HG03280 (cell line): ENCODE measurements at regions not wholly inside any gene's neighbourhood (a gene's known extent, or its start where the extent isn't known, plus 50 kb on each side); places are given as distances from the start of the nearest gene placed in this dataset.
"Not testable (repeated sequence)": the region's sequence is repeated elsewhere in the genome, so short reads cannot be mapped to it uniquely, and the experiment has no call there.

Source experiments
- ATAC-seq: cut with Tn5 transposase; IDR thresholded peaks from one replicate; pipeline ENCODE4 v1.9.1; 2021; ENCODE audit warnings: mild to moderate bottlenecking, moderate library complexity; ENCODE audit not compliant: unreplicated experiment

DNA sequence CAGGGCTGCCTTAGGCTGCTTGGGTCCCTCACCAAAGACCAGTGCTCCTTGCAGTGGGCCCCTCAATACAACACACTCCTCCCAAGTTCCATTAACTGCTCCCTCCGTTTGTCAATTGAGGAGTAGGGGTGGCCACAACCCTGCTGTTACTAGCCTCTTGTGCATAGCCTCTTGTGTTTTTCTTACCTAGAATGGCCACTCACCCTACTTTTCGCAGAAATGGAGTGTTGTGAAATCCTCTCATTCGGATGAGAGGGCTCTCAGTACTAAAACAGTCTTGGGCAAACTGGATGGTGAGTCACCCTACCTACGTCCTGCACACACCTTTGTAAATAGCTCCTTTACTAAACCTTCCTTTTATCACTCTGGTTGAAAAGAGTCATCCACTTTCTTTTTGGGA is 253.9 kb downstream of the OSR1 start:
- ATAC-seq = no peak

DNA sequence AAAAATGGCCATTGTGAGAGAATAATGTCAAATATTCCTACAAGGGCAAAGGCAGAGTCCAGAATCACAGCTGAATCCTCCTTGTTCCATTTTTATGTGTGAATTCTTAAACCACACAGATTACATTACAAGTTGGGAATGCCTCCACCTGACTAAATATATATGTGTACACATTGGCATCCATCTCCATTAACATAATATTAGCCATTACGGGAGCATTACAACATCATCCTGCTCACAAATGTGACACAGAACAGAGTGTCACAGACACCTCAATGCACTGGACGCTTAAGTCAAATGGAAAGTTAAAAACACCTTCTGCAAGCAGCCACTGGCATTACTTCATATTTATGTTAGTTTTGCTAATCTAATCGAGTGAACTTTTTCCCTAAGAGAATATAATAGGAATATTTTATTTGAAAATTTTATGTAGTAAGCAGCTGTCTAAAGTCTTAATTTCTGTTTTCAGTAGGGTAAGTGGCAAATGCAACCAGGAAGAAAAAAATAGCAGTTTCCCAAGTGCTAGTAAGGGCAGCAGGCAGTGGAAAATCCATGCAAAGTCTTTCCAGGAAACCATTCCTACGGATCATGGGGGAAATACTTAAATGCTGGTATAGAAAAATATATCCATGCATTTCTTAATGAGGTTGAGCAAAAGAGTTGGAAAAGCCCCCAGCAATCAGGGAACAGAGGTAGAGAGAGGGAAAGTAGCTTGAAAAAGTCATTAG is 255.6 kb downstream of the OSR1 start:
- ATAC-seq = no peak

DNA sequence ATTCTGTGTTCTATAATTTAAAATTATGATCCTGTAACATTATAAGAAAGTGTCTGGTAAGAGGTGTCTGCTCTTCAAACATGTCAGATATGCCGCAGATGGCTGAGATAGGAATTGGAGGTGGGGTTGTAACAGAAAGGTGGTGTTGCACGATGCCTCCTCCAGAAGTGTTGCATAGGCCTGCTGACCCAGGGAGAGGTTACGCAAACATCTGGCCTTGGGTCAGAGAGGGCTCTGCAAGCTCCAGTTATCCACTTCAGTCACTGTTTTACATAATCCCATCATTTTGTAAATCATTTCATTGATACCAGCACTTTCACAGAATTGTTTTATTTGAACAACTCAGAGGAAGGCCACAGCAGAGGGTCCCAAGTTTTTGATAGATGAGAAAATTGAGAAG is 256.5 kb downstream of the OSR1 start:
- ATAC-seq = no peak

DNA sequence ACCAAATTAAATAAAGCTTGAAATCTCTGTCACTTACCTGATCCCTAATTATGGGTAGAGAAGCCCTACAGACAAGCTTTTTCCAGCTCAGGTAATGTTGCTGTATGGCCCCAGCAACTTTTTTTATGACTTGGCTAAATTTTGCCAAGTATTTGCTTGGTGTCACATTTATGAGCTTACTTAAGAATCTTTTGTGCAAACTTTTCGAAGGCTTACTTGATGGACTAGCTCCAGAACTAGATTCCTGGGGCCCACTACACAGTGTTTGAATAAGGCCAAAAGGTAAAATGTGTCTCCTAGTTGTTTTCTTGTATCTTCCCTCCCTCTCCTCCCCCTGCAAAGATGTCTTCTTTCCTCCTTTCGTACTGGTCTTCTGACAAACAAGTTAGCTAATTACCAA is 257.9 kb downstream of the OSR1 start:
- no peak for ATAC-seq

DNA sequence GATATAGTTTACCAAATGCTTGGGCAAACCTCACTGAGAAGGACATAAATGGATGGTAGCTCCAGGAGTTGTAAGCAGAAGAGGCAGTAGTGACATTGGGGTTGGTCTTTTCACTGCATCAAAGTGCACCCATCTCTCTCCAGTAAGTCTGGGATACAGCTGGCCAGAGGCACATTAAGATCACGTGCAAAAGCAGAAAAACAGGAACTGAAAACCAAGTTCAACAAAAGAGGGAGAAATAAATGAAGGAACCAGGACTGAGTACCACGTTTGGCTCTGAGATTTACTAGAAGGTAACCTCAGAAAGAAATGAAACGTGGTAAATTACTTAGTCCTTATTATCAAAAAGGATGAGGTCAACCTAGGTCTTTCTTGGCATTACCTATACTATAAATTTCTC is 259.2 kb downstream of the OSR1 start:
- ATAC-seq = no peak

DNA sequence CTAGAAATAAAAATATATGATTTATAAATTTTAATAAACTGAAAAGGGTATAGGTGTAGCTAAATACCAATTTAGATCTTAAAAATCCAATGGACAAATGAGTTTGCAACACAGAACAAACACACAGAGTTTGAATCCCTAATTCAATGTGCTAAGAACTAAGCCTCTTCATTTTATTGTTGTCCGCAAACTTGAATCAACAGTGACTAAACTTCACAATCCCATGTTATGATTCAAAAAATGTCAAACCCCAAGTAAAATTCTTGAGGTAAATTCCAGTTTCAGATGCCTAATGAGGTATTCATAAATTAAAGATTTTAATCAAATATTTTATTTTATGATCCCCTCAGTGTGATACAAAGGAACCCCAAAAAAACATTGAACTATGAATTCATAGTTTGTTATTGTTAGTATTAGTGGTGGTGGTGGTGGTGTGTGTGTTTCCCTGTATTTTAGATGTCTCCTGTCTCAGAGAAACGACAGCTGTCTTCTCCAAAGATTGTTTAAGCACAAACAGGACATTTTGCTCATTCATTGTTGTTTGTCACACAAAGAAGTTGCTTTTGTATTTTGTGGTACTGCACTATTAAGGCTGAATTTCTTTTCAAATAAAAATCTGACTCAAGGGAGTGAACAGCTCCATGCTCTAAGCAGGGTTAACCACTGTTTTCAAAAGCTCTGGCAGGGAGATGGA is 259.8 kb downstream of the OSR1 start:
- no peak for ATAC-seq

DNA sequence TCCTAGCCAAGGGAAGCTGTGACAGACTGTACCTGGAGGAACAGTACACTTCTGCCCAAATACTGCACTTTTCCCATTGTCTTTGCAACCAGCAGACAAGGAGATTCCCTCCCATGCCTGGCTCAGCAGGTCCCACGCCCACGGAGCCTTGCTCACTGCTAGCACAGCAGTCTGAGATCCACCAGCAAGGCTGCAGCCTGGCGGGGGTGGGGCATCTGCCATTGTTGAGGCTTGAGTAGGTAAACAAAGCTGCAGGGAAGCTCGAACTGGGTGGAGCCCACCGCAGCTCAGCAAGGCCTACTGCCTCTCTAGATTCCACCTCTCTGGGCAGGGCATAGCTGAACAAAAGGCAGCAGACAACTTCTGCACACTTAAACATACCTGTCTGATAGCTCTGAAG is 268.9 kb downstream of the OSR1 start:
- not testable (repeated sequence) for ATAC-seq

DNA sequence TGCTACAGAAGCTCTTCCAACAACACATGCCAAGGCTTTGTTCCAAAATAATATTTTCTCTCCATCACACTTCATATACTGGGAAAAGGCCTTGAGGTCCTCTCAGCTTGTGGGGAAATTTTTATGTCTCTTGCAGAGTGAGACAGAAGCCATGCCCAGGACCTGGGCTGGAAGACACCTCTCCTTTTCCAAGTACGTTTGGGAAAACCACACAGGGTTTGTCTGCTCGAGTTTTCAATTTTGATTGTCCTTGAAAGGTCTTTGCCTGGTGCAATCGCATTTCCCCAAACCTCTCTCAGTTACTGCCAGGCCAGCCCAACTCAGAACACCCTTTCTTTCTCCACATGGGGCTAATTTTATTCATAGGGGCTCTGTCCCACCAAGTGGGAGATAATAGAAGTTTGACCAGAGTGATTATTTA is 272.2 kb downstream of the OSR1 start:
- no peak for ATAC-seq

DNA sequence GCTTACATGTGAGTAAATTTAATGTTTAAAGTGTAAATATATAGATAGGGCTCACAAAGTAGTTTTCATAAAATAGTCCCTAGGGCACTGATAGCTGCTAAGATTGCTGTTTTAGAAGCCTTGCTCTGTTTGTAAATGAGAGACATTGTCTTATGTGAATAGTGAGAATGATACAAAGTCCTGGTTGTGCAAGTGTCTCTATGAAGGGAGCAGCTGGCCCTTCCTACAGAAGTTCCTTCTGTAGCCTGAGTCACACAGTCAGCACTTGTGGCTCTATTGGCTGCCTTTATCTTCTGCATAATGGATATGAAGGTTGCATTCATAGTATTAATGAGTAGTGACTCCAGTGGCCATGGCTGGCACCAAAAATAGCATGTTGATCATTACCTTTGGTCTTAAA is 279.7 kb downstream of the OSR1 start:
- ATAC-seq = no peak

DNA sequence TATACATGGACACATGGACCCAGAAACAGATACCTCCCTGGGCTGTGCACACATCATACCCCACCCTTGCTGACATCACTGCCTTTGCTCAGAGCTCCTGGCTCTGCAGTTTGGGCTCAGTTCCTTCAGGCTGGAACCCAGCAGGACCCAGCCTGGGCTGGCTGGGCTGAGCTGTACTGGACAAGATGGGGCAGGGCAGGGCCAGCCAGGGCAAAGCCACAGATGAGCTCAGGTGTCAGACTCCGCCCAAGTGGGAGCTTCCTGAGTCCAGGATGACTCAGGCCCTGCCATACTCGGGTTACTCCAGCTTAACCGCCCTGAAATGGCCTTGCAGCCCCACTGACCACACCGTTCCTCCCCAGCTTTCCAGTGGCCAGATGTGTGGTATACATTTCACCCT is 284.9 kb downstream of the OSR1 start:
- no peak for ATAC-seq

DNA sequence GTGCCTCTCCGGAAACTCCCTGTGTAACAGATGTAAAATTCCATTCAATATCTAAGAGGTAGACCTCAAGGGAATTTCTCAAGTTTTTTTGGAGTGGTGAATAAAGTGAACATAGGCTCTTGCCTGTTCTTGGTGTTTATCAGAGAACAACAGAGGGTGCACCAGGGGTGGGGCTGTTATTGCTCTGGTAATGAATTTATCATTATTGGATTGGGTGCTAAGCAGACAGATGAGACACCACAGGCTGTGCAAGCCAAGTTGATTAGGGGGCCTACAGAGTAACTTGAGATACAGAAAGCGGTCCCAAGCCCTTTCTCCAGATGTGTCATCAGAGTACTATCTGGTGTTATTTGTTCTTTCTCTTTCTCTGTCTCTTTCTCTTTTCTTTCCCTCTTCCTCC is 286.3 kb downstream of the OSR1 start:
- ATAC-seq = no peak

DNA sequence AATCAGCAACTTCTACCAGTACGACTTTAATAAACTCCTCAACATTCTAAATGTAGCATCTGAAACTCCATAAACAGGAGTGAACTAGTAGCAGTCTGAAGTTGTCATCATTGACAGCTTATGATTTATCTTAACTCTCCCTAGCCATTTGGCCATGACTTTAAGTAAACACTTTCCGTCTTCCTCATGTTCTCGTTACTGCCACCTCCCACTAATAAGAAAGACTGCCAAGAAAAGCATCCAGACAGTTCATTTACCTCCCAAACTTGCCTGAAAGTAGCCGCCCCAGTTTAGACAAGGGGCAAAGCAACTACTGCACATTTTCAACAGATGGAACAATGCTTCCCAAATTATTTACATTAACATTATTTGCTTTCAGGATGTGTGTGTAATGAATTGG is 287.5 kb downstream of the OSR1 start:
- ATAC-seq = no peak

DNA sequence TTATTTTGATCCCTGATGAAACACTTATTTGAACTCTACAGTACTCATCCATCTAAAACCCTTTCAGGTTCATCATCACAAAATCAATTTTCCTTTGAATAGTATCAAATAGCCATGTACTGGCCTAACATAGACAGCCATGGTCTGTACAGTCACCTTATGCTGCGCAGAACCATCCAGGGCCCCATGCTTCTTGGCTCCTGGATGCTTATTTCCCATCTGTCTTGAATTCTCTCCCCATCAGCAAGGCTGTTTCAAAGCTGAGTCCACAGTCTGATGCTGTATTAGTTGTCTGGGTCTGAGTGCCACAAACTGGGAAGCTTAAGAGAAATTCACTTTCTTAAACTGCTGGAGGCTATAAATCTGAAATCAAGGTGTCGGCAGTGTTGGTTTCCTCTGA is 290.2 kb downstream of the OSR1 start:
- ATAC-seq = no peak

DNA sequence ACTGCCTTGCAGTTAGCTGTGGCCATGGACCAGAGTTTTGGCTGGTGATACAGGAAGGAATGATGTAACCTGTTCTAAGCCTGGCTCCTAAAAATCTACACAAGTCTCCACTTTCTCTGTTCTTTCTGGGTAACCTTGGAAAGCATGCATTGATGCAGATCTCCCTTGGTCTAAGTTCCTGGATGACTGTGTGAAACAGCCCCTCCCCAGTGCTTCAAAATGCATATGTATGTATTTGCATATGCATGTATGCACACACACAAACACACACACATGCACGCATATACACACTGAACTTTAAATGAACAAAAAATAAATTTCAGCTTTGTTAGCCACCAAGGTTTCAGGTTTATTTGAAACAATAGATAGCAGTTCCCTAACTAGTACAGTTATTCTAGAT is 296.1 kb downstream of the OSR1 start:
- no peak for ATAC-seq

DNA sequence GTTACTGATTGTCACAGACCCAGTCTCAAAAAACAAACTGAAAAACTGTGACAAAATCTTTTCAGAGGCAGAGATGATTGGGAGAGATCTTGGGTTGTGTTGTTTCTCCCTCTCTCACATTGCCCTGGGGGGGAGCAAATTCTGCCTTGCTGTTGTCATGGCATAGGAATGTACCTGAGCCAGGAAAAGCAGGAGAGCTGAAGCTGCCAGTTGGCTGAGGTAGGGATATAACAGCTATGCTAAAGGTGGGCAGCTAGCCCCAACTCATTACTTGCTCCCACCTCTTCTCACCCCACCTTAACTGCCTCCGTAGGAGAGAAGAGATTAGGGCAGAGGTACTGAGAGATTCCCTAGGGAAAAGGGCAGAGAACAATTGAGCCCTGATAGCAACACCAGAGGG is 299.3 kb downstream of the OSR1 start:
- ATAC-seq = no peak

DNA sequence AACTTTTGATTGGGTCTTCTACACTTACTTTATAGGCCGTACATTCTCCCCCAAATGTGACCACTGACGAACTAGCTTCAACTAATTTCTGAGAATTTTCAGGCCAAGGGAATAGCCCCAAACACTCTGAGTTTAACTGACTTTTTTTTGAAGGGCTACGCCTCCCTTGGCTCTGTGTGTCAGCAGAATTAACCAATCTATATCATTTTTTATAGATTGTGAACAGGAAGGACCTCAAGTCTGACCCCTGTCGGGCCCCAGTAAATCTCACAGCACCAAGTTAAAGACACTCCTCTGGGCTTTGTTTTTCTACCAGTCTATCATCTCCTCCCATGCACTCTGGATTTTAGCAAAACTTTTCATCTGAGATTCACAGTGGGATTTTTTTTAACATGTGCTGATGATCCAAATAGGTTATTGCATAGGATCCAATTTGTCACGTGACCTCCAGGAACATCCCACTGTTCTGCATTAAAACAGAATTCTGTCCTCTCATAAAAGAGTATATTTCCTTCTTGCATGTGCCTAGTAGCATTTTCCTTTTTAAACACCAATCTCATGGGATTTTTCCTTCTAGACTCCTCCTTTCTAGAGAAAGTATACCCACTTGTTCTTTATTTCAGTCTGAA is 307.1 kb downstream of the OSR1 start:
- ATAC-seq = no peak

DNA sequence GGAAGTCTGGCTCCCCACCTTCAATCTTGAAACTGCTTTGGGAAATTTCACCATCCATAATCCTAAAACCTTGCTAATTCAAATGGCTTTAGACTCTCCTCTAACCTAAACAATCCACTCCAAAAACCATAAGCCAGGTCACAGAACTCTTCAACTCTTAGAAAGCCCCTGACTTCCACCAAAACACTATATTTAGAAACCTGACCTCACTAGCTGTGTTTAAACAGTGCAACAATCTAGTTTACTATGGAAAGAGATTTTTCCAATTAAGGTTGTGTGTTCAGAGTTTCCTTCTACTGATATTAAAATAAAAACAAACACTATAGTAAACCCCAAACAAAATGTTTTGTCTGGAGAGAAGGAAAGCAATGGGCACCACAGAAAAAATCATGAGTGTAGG is 308.1 kb downstream of the OSR1 start:
- no peak for ATAC-seq

DNA sequence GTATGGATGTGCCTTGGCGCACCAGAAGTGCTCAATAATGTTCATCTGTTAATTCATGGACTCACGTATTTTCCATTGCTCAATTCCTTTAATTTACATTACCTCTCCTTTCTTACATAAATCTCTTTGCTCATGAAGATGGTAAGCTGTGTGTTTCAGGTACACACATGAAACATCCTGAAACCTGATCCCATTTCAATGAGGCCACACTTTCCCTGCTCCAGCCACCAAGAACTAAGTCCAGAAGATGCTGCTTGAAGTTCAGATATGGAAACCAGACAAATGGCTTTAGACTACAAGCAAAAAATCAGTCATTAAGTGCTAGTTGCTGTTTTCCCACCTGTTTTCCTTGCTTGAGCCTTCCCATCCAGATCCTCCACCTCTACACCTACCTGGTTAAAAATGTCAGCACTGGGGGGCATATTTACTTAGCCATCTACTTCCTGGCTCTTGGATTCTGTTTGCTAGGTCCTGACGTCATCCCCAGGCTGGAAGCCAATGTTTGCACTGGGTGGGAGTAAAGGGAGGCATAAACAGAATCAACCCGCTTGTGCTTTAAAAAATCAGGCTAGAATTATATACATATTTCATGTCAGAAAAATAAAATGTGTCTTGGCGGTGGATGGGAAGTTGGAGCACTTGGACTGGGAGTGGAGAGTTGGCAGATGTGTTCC is 309.7 kb downstream of the OSR1 start:
- ATAC-seq = no peak

DNA sequence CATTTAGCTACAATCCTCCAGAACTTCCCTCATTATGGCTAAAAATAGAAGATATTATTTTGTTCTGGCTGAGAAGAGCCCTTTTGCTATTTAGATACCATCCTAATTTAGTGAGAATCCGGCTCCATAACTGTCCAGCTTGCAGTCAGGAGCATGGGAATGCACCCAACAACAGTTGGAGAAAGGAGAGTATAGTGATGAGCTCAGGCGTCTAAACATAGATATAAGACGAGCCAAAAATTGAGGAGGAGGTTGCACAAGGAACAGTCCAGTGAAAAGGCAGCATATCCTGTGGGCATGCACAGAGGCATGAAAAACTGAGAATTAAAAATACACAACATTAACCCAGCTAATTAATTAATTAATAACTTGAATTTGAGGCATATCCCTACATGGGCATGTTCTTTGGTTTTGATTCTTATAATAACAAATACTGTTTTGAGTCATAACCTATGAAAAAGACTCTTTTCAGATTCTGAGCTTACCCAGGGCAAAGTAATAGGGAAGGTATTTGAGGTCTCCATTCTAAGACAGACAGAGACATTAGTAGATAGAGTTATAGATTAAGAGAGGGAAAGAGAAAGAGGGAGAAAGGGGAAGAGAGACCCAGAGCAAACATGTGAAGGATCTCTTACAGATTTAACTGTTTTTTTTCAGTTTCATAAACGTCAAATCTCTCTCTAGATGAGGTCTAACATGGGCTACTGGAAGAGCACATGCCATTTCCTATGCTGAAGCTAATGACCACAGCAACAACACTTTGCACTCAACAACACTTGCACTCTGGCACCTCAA is 311.2 kb downstream of the OSR1 start:
- peak; percentile 79 for ATAC-seq

DNA sequence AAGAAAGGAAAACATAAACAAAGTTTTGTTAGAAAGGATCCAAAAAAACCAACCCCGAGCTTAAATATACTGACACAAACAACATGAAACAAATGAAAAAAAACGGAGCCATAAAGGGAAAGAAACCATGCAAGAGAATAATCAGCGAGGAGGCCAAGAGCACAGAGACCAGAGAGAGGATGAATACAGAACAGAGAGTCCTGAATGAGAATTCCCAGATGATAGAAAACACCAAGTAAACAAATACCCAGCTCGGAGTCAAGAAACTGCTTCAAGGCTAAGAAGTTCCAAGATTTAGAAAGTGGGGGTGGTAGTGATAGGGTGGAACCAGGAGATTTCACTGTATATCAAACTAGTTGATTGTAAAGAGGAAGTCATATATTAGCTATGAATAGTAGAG is 313.3 kb downstream of the OSR1 start:
- ATAC-seq = no peak

DNA sequence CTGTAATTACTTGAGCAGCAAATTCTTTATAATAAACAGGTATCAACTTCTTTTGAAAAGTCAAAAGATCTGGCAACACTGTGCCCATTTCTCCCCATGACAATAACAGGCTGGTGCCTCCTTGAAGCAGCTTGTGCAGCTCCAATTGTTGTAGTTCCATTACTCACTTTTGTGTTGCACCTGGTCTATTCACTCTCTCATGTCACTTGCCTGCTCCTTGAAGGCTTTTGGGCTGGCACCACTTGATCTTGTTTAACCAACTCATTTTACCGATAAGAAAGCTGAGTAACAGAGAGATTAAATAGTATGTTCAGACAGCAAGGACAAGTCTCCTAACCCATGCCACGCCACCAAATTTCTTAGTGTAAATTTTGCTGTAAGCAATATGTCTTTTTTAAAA is 314.5 kb downstream of the OSR1 start:
- no peak for ATAC-seq
